Type B pancreatic cell (in vitro differentiated cells): ENCODE measurements at regions not wholly inside any gene's neighbourhood (a gene's known extent, or its start where the extent isn't known, plus 50 kb on each side); places are given as distances from the start of the nearest gene placed in this dataset.

ENCODE experiments used
- DNase-seq: peaks from one replicate; pipeline ENCODE4 v3.0.0; 2021; ENCODE audit warnings: mixed read lengths; ENCODE audit not compliant: unreplicated experiment; ENCODE audit errors: extremely low spot score
- H3K27ac Mint-ChIP-seq: 2 replicates; pipeline ENCODE4 v1.8.0; 2021; ENCODE audit warnings: mild to moderate bottlenecking, mixed read lengths
- H3K27me3 Mint-ChIP-seq: 2 replicates; pipeline ENCODE4 v1.8.0; 2021; ENCODE audit warnings: mixed read lengths
- H3K36me3 Mint-ChIP-seq: 2 replicates; pipeline ENCODE4 v1.8.0; 2021; ENCODE audit warnings: mixed read lengths
- H3K4me1 Mint-ChIP-seq: one replicate; pipeline ENCODE4 v1.8.0; 2021; ENCODE audit warnings: mixed read lengths; ENCODE audit not compliant: unreplicated experiment
- H3K4me3 Mint-ChIP-seq: 2 replicates; pipeline ENCODE4 v1.8.0; 2021; ENCODE audit warnings: mild to moderate bottlenecking, mixed read lengths
- H3K9me3 Mint-ChIP-seq: 2 replicates; pipeline ENCODE4 v1.8.0; 2021; ENCODE audit warnings: mixed read lengths
- CTCF ChIP-seq: fragments of 200-600 bp; sonication (generic); conservative IDR thresholded peaks from 2 replicates; pipeline ENCODE4 v1.5.0; 2021; ENCODE audit warnings: antibody characterized with exemption, mild to moderate bottlenecking

- Mint-ChIP-seq H3K36me3 (peaks cover 29% of the 10 kb centered on the region), H3K4me3 (no peak overlapping the region), H3K9me3 (no peaks in the 10 kb centered on the region), H3K4me1 (peaks cover 34% of the 10 kb centered on the region), H3K27me3 (no peaks in the 10 kb centered on the region), H3K27ac (no peak overlapping the region)
- TF ChIP-seq CTCF = no peak
- no peak for DNase-seq
Measured at GRCh38 chr15:62825191-62825590, 217.4 kb upstream of the TPM1 start.

GRCh38 chr15:62826561-62826960, 216.0 kb upstream of the TPM1 start:
- Mint-ChIP-seq H3K4me3 (no peak overlapping the region), H3K36me3 (peaks cover 27% of the 10 kb centered on the region), H3K4me1 (peaks cover 25% of the 10 kb centered on the region), H3K9me3 (no peaks in the 10 kb centered on the region), H3K27ac (no peak overlapping the region), H3K27me3 (no peaks in the 10 kb centered on the region)
- no peak for DNase-seq
- no peak for TF ChIP-seq CTCF

GRCh38 chr15:62828364-62828763, 214.2 kb upstream of the TPM1 start:
- Mint-ChIP-seq H3K27me3 (no peaks in the 10 kb centered on the region), H3K27ac (peak overlapping the region; percentile 34), H3K4me3 (no peak overlapping the region), H3K36me3 (peaks cover 27% of the 10 kb centered on the region), H3K4me1 (peaks cover 27% of the 10 kb centered on the region), H3K9me3 (no peaks in the 10 kb centered on the region)
- TF ChIP-seq CTCF = peak; percentile 17
- no peak for DNase-seq

- no peaks in the 10 kb centered on the region for H3K9me3 Mint-ChIP-seq
- H3K27ac Mint-ChIP-seq = peak overlapping the region; percentile 62
- TF ChIP-seq CTCF = no peak
- H3K36me3 Mint-ChIP-seq = peaks cover 40% of the 10 kb centered on the region
- H3K27me3 Mint-ChIP-seq = no peaks in the 10 kb centered on the region
- no peak for DNase-seq
- H3K4me1 Mint-ChIP-seq = peaks cover 13% of the 10 kb centered on the region
- no peak overlapping the region for H3K4me3 Mint-ChIP-seq
Measured at GRCh38 chr15:62832231-62832630, 210.3 kb upstream of the TPM1 start.

- no peak for DNase-seq
- H3K9me3 Mint-ChIP-seq = no peaks in the 10 kb centered on the region
- no peaks in the 10 kb centered on the region for H3K27me3 Mint-ChIP-seq
- no peak overlapping the region for H3K4me3 Mint-ChIP-seq
- no peak for TF ChIP-seq CTCF
- H3K36me3 Mint-ChIP-seq = peaks cover 38% of the 10 kb centered on the region
- no peak overlapping the region for H3K27ac Mint-ChIP-seq
- H3K4me1 Mint-ChIP-seq = peaks cover 4% of the 10 kb centered on the region
Measured at GRCh38 chr15:62833646-62834045, 208.9 kb upstream of the TPM1 start.
